ENCODE measurements at regions not wholly inside any gene's neighbourhood (a gene's known extent, or its start where the extent isn't known, plus 50 kb on each side); places are given as distances from the start of the nearest gene placed in this dataset.

- Histone ChIP-seq H3K4me3 (ENCODE audit: low read length) (no peak overlapping the region), H3K27ac (ENCODE audit: low read length) (no peak overlapping the region), H3K27me3 (ENCODE audit: insufficient read depth, low read length) (no peaks in the 10 kb centered on the region), H3K4me1 (ENCODE audit: insufficient read depth, low read length) (no peaks in the 10 kb centered on the region), H3K36me3 (ENCODE audit: insufficient read depth, low read depth, low read length) (no peaks in the 10 kb centered on the region), H3K9me3 (ENCODE audit: insufficient read depth, low read depth, low read length) (no peaks in the 10 kb centered on the region), H3K9ac (ENCODE audit: low read depth, low read length) (no peak overlapping the region)
Measured at GRCh38 chr2:142270990-142271389, 140.2 kb upstream of the LRP1B start.

GRCh38 chr2:142270291-142270690 is 139.5 kb upstream of the LRP1B start:
- Histone ChIP-seq H3K27me3 (ENCODE audit: insufficient read depth, low read length) (no peaks in the 10 kb centered on the region), H3K36me3 (ENCODE audit: insufficient read depth, low read depth, low read length) (no peaks in the 10 kb centered on the region), H3K27ac (ENCODE audit: low read length) (no peak overlapping the region), H3K9ac (ENCODE audit: low read depth, low read length) (no peak overlapping the region), H3K4me3 (ENCODE audit: low read length) (no peak overlapping the region), H3K4me1 (ENCODE audit: insufficient read depth, low read length) (no peaks in the 10 kb centered on the region), H3K9me3 (ENCODE audit: insufficient read depth, low read depth, low read length) (no peaks in the 10 kb centered on the region)

- no peaks in the 10 kb centered on the region for H3K4me1 ChIP-seq (ENCODE audit: insufficient read depth, low read length)
- no peak overlapping the region for H3K27ac ChIP-seq (ENCODE audit: low read length)
- no peaks in the 10 kb centered on the region for H3K27me3 ChIP-seq (ENCODE audit: insufficient read depth, low read length)
- no peaks in the 10 kb centered on the region for H3K9me3 ChIP-seq (ENCODE audit: insufficient read depth, low read depth, low read length)
- no peaks in the 10 kb centered on the region for H3K36me3 ChIP-seq (ENCODE audit: insufficient read depth, low read depth, low read length)
- no peak overlapping the region for H3K9ac ChIP-seq (ENCODE audit: low read depth, low read length)
- H3K4me3 ChIP-seq (ENCODE audit: low read length) = no peak overlapping the region
Measured at GRCh38 chr2:142259356-142259755, 128.5 kb upstream of the LRP1B start.

GRCh38 chr2:142254031-142254430 is 123.2 kb upstream of the LRP1B start:
- H3K36me3 ChIP-seq (ENCODE audit: insufficient read depth, low read depth, low read length) = no peaks in the 10 kb centered on the region
- H3K4me1 ChIP-seq (ENCODE audit: insufficient read depth, low read length) = no peaks in the 10 kb centered on the region
- no peak overlapping the region for H3K27ac ChIP-seq (ENCODE audit: low read length)
- no peak overlapping the region for H3K9ac ChIP-seq (ENCODE audit: low read depth, low read length)
- no peaks in the 10 kb centered on the region for H3K27me3 ChIP-seq (ENCODE audit: insufficient read depth, low read length)
- no peaks in the 10 kb centered on the region for H3K9me3 ChIP-seq (ENCODE audit: insufficient read depth, low read depth, low read length)
- no peak overlapping the region for H3K4me3 ChIP-seq (ENCODE audit: low read length)

- Histone ChIP-seq H3K9me3 (ENCODE audit: insufficient read depth, low read depth, low read length) (no peaks in the 10 kb centered on the region; the same call in 1 of the 2 replicates), H3K36me3 (ENCODE audit: insufficient read depth, low read depth, low read length) (no peaks in the 10 kb centered on the region), H3K4me1 (ENCODE audit: insufficient read depth, low read length) (peaks cover 4% of the 10 kb centered on the region; the same call in 1 of the 2 replicates), H3K27me3 (ENCODE audit: insufficient read depth, low read length) (no peaks in the 10 kb centered on the region), H3K27ac (ENCODE audit: low read length) (no peak overlapping the region), H3K9ac (ENCODE audit: low read depth, low read length) (no peak overlapping the region), H3K4me3 (ENCODE audit: low read length) (no peak overlapping the region)
Measured at GRCh38 chr2:142241016-142241415, 110.2 kb upstream of the LRP1B start.

- no peaks in the 10 kb centered on the region for H3K36me3 ChIP-seq (ENCODE audit: insufficient read depth, low read depth, low read length)
- no peaks in the 10 kb centered on the region for H3K9me3 ChIP-seq (ENCODE audit: insufficient read depth, low read depth, low read length)
- H3K9ac ChIP-seq (ENCODE audit: low read depth, low read length) = no peak overlapping the region
- peaks cover 4% of the 10 kb centered on the region; the same call in 1 of the 2 replicates for H3K4me1 ChIP-seq (ENCODE audit: insufficient read depth, low read length)
- no peak overlapping the region for H3K27ac ChIP-seq (ENCODE audit: low read length)
- no peaks in the 10 kb centered on the region for H3K27me3 ChIP-seq (ENCODE audit: insufficient read depth, low read length)
- no peak overlapping the region for H3K4me3 ChIP-seq (ENCODE audit: low read length)
Measured at GRCh38 chr2:142236181-142236580, 105.4 kb upstream of the LRP1B start.

GRCh38 chr2:142234741-142235140 is 103.9 kb upstream of the LRP1B start:
- Histone ChIP-seq H3K4me1 (ENCODE audit: insufficient read depth, low read length) (peaks cover 4% of the 10 kb centered on the region; the same call in 1 of the 2 replicates), H3K36me3 (ENCODE audit: insufficient read depth, low read depth, low read length) (no peaks in the 10 kb centered on the region), H3K9ac (ENCODE audit: low read depth, low read length) (no peak overlapping the region), H3K27ac (ENCODE audit: low read length) (no peak overlapping the region), H3K9me3 (ENCODE audit: insufficient read depth, low read depth, low read length) (no peaks in the 10 kb centered on the region), H3K27me3 (ENCODE audit: insufficient read depth, low read length) (no peaks in the 10 kb centered on the region), H3K4me3 (ENCODE audit: low read length) (no peak overlapping the region)

- Histone ChIP-seq H3K27me3 (ENCODE audit: insufficient read depth, low read length) (no peaks in the 10 kb centered on the region), H3K9ac (ENCODE audit: low read depth, low read length) (no peak overlapping the region), H3K27ac (ENCODE audit: low read length) (no peak overlapping the region), H3K9me3 (ENCODE audit: insufficient read depth, low read depth, low read length) (no peaks in the 10 kb centered on the region), H3K4me1 (ENCODE audit: insufficient read depth, low read length) (no peaks in the 10 kb centered on the region), H3K4me3 (ENCODE audit: low read length) (no peak overlapping the region), H3K36me3 (ENCODE audit: insufficient read depth, low read depth, low read length) (no peaks in the 10 kb centered on the region)
Measured at GRCh38 chr2:142223309-142223708, 92.5 kb upstream of the LRP1B start.

GRCh38 chr2:142222715-142223114 is 91.9 kb upstream of the LRP1B start:
- no peaks in the 10 kb centered on the region for H3K36me3 ChIP-seq (ENCODE audit: insufficient read depth, low read depth, low read length)
- no peaks in the 10 kb centered on the region for H3K27me3 ChIP-seq (ENCODE audit: insufficient read depth, low read length)
- H3K9ac ChIP-seq (ENCODE audit: low read depth, low read length) = no peak overlapping the region
- no peak overlapping the region for H3K4me3 ChIP-seq (ENCODE audit: low read length)
- no peaks in the 10 kb centered on the region for H3K4me1 ChIP-seq (ENCODE audit: insufficient read depth, low read length)
- no peak overlapping the region for H3K27ac ChIP-seq (ENCODE audit: low read length)
- H3K9me3 ChIP-seq (ENCODE audit: insufficient read depth, low read depth, low read length) = no peaks in the 10 kb centered on the region

- Histone ChIP-seq H3K4me3 (ENCODE audit: low read length) (no peak overlapping the region), H3K27me3 (ENCODE audit: insufficient read depth, low read length) (no peaks in the 10 kb centered on the region), H3K4me1 (ENCODE audit: insufficient read depth, low read length) (no peaks in the 10 kb centered on the region), H3K9me3 (ENCODE audit: insufficient read depth, low read depth, low read length) (no peaks in the 10 kb centered on the region), H3K9ac (ENCODE audit: low read depth, low read length) (no peak overlapping the region), H3K36me3 (ENCODE audit: insufficient read depth, low read depth, low read length) (no peaks in the 10 kb centered on the region), H3K27ac (ENCODE audit: low read length) (no peak overlapping the region)
Measured at GRCh38 chr2:142220901-142221300, 90.1 kb upstream of the LRP1B start.

- H3K27ac ChIP-seq (ENCODE audit: low read length) = no peak overlapping the region
- H3K9me3 ChIP-seq (ENCODE audit: insufficient read depth, low read depth, low read length) = no peaks in the 10 kb centered on the region
- H3K27me3 ChIP-seq (ENCODE audit: insufficient read depth, low read length) = no peaks in the 10 kb centered on the region
- H3K4me3 ChIP-seq (ENCODE audit: low read length) = no peak overlapping the region
- H3K9ac ChIP-seq (ENCODE audit: low read depth, low read length) = no peak overlapping the region
- H3K4me1 ChIP-seq (ENCODE audit: insufficient read depth, low read length) = no peaks in the 10 kb centered on the region
- no peaks in the 10 kb centered on the region for H3K36me3 ChIP-seq (ENCODE audit: insufficient read depth, low read depth, low read length)
Measured at GRCh38 chr2:142220239-142220638, 89.4 kb upstream of the LRP1B start.

GRCh38 chr2:142218471-142218870 is 87.7 kb upstream of the LRP1B start:
- no peaks in the 10 kb centered on the region for H3K27me3 ChIP-seq (ENCODE audit: insufficient read depth, low read length)
- no peak overlapping the region for H3K27ac ChIP-seq (ENCODE audit: low read length)
- H3K4me1 ChIP-seq (ENCODE audit: insufficient read depth, low read length) = no peaks in the 10 kb centered on the region
- H3K4me3 ChIP-seq (ENCODE audit: low read length) = no peak overlapping the region
- no peaks in the 10 kb centered on the region for H3K36me3 ChIP-seq (ENCODE audit: insufficient read depth, low read depth, low read length)
- no peaks in the 10 kb centered on the region for H3K9me3 ChIP-seq (ENCODE audit: insufficient read depth, low read depth, low read length)
- no peak overlapping the region for H3K9ac ChIP-seq (ENCODE audit: low read depth, low read length)

- H3K9ac ChIP-seq (ENCODE audit: low read depth, low read length) = no peak overlapping the region
- H3K27me3 ChIP-seq (ENCODE audit: insufficient read depth, low read length) = no peaks in the 10 kb centered on the region
- H3K36me3 ChIP-seq (ENCODE audit: insufficient read depth, low read depth, low read length) = no peaks in the 10 kb centered on the region
- no peaks in the 10 kb centered on the region for H3K9me3 ChIP-seq (ENCODE audit: insufficient read depth, low read depth, low read length)
- H3K4me1 ChIP-seq (ENCODE audit: insufficient read depth, low read length) = no peaks in the 10 kb centered on the region
- H3K27ac ChIP-seq (ENCODE audit: low read length) = no peak overlapping the region
- H3K4me3 ChIP-seq (ENCODE audit: low read length) = no peak overlapping the region
Measured at GRCh38 chr2:142217804-142218203, 87.0 kb upstream of the LRP1B start.
